Astrocyte (in vitro differentiated cells and primary cell): ENCODE measurements at regions not wholly inside any gene's neighbourhood (a gene's known extent, or its start where the extent isn't known, plus 50 kb on each side); places are given as distances from the start of the nearest gene placed in this dataset.

Source experiments
- DNase-seq: peaks from one replicate; pipeline ENCODE4 v3.0.0-alpha.2; 2010; ENCODE audit warnings: low read depth
- FAIRE-seq: peaks from 2 replicates; lab custom pipeline; 2011; peaks lifted over from hg19 to GRCh38; lab: Jason Lieb, UNC
- H2AFZ ChIP-seq: 2 replicates; pipeline ENCODE4 v1.6.0; 2012; ENCODE audit warnings: low read depth, low read length, inconsistent platforms
- H3K27ac ChIP-seq: 2 replicates; pipeline ENCODE4 v1.5.1; 2011; ENCODE audit warnings: low read depth, low read length, inconsistent platforms
- H3K27me3 ChIP-seq: 2 replicates; pipeline ENCODE4 v1.6.0; 2011; ENCODE audit warnings: low read length, inconsistent platforms; ENCODE audit not compliant: insufficient read depth
- H3K36me3 ChIP-seq: 2 replicates; pipeline ENCODE4 v1.5.1; 2011; ENCODE audit warnings: low read length, inconsistent platforms; ENCODE audit not compliant: insufficient read depth
- H3K4me1 ChIP-seq: 2 replicates; pipeline ENCODE4 v1.5.1; 2011; ENCODE audit warnings: low read length, inconsistent platforms; ENCODE audit not compliant: insufficient read depth
- H3K4me2 ChIP-seq: 2 replicates; pipeline ENCODE4 v1.6.0; 2012; ENCODE audit warnings: low read length, inconsistent platforms
- H3K4me3 ChIP-seq: 2 replicates; pipeline ENCODE4 v1.5.1; 2011; ENCODE audit warnings: low read depth, mild to moderate bottlenecking, low read length, inconsistent platforms; ENCODE audit not compliant: insufficient read depth
- H3K79me2 ChIP-seq: 2 replicates; pipeline ENCODE4 v1.6.0; 2012; ENCODE audit warnings: mild to moderate bottlenecking, low read length, inconsistent platforms; ENCODE audit not compliant: insufficient read depth
- H3K9ac ChIP-seq: 2 replicates; pipeline ENCODE4 v1.6.0; 2012; ENCODE audit warnings: mild to moderate bottlenecking, low read length, inconsistent platforms
- H3K9me3 ChIP-seq: 2 replicates; pipeline ENCODE4 v1.5.1; 2012; ENCODE audit warnings: low read depth, mild to moderate bottlenecking, low read length, inconsistent platforms; ENCODE audit not compliant: insufficient read depth
- H4K20me1 ChIP-seq: 2 replicates; pipeline ENCODE4 v1.6.0; 2012; ENCODE audit warnings: low read length, inconsistent platforms; ENCODE audit not compliant: insufficient read depth
- H3K27ac Mint-ChIP-seq: one replicate; pipeline ENCODE4 v1.8.0; 2021; ENCODE audit warnings: mild to moderate bottlenecking, mixed read lengths; ENCODE audit not compliant: unreplicated experiment
- H3K27me3 Mint-ChIP-seq: one replicate; pipeline ENCODE4 v1.8.0; 2021; ENCODE audit warnings: low read depth, mixed read lengths; ENCODE audit not compliant: unreplicated experiment
- H3K36me3 Mint-ChIP-seq: one replicate; pipeline ENCODE4 v1.8.0; 2021; ENCODE audit warnings: low read depth, mixed read lengths; ENCODE audit not compliant: unreplicated experiment
- H3K4me1 Mint-ChIP-seq: one replicate; pipeline ENCODE4 v1.8.0; 2021; ENCODE audit warnings: low read depth, mixed read lengths; ENCODE audit not compliant: unreplicated experiment
- H3K4me3 Mint-ChIP-seq: one replicate; pipeline ENCODE4 v1.8.0; 2021; ENCODE audit warnings: mild to moderate bottlenecking, moderate library complexity, mixed read lengths; ENCODE audit not compliant: unreplicated experiment
- H3K9me3 Mint-ChIP-seq: one replicate; pipeline ENCODE4 v1.8.0; 2021; ENCODE audit warnings: mild to moderate bottlenecking, mixed read lengths; ENCODE audit not compliant: unreplicated experiment
- EZH2 ChIP-seq: IDR thresholded peaks from 2 replicates; pipeline ENCODE4 v1.6.1; 2012; ENCODE audit warnings: mild to moderate bottlenecking, low read length, inconsistent platforms; ENCODE audit not compliant: insufficient read depth
- TF ChIP-seq, protein P1 (sequence below): IDR thresholded peaks from 2 replicates; pipeline ENCODE4 v1.5.1; 2011; ENCODE audit warnings: low read depth, mild to moderate bottlenecking, inconsistent platforms, low read length, moderate library complexity; ENCODE audit not compliant: insufficient read depth

DNA sequence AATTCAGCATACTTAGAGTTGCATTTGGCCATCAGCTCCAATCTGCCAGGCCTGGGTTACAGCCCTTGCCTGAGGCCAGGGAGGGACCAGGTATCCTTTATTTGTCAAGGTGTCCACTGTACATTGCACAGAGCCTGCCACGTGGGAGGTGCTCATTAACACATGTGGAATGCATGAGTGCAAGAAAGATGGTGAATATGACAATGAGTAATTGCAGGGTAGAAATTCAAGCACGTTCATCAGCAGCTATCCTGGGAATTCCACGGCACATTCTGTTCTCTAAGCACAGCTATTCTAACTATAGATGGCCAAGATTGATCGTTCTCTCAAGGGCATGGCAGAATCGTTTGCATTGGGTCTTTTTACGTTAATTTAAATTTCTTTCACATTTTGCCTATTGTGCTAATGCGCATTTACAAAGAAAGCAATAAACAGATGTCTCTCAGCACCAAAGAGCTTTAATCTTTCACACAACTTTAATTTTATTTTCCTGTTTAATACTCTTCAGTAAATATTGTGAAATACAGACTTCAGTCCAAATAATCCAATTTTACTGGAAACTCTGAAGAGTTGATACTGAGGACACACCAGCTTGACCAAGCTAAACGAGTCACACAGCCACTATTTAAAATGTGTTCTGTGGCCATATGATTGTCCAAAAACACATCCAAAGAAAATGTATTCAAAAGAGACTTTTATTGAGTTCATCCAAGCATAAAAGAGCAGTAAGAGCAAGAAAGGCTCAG, 1025.7 kb upstream of the TMEM132C start:
- no peak overlapping the region for H3K4me3 Mint-ChIP-seq
- H3K4me1 Mint-ChIP-seq, result no peaks in the 10 kb centered on the region
- Histone ChIP-seq H3K4me2 (no peak overlapping the region), H3K36me3 (no peaks in the 10 kb centered on the region), H4K20me1 (no peaks in the 10 kb centered on the region), H3K27ac (no peak overlapping the region), H2AFZ (no peak overlapping the region), H3K79me2 (no peaks in the 10 kb centered on the region), H3K4me3 (no peak overlapping the region), H3K9ac (no peak overlapping the region), H3K4me1 (no peaks in the 10 kb centered on the region), H3K27me3 (no peaks in the 10 kb centered on the region), H3K9me3 (no peaks in the 10 kb centered on the region)
- TF ChIP-seq EZH2, result no peak
- TF ChIP-seq, protein P1, sequence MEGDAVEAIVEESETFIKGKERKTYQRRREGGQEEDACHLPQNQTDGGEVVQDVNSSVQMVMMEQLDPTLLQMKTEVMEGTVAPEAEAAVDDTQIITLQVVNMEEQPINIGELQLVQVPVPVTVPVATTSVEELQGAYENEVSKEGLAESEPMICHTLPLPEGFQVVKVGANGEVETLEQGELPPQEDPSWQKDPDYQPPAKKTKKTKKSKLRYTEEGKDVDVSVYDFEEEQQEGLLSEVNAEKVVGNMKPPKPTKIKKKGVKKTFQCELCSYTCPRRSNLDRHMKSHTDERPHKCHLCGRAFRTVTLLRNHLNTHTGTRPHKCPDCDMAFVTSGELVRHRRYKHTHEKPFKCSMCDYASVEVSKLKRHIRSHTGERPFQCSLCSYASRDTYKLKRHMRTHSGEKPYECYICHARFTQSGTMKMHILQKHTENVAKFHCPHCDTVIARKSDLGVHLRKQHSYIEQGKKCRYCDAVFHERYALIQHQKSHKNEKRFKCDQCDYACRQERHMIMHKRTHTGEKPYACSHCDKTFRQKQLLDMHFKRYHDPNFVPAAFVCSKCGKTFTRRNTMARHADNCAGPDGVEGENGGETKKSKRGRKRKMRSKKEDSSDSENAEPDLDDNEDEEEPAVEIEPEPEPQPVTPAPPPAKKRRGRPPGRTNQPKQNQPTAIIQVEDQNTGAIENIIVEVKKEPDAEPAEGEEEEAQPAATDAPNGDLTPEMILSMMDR, result no peak
- H3K27ac Mint-ChIP-seq, result no peak overlapping the region
- no peaks in the 10 kb centered on the region for H3K27me3 Mint-ChIP-seq
- H3K36me3 Mint-ChIP-seq, result no peaks in the 10 kb centered on the region
- FAIRE-seq (no peak), DNase-seq (peak; percentile 87)
- peaks cover 7% of the 10 kb centered on the region for H3K9me3 Mint-ChIP-seq

DNA sequence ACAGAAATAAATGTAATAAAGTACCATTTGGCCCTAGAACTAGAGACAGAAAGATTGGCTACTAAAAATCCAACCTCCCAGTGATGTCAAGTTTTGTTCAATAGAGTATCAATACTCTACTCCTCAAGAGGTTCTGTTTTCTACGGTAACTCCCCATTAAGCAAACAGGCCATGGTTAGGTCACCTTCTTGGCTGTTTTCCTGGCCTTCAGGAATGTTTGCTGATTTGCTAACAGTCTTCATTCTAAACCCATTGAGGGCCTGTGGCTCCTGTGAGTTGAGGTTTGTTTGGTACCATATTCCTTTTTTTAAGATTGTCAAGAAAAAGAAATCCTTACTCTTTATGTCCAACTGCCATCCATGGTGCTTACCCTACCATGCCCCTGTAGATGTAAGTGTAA, 1022.0 kb upstream of the TMEM132C start:
- no peaks in the 10 kb centered on the region for H3K27me3 ChIP-seq
- FAIRE-seq (peak; percentile 29), DNase-seq (peak; percentile 37)
- H3K4me1 Mint-ChIP-seq, result no peaks in the 10 kb centered on the region
- no peak overlapping the region for H3K4me3 ChIP-seq
- no peaks in the 10 kb centered on the region for H3K4me1 ChIP-seq
- no peak for TF ChIP-seq EZH2
- TF ChIP-seq, protein P1, result no peak
- H3K27ac Mint-ChIP-seq, result no peak overlapping the region
- H3K36me3 Mint-ChIP-seq, result no peaks in the 10 kb centered on the region
- H3K9me3 ChIP-seq, result no peaks in the 10 kb centered on the region
- H4K20me1 ChIP-seq, result no peaks in the 10 kb centered on the region
- no peaks in the 10 kb centered on the region for H3K27me3 Mint-ChIP-seq
- no peaks in the 10 kb centered on the region for H3K36me3 ChIP-seq
- H3K9ac ChIP-seq, result no peak overlapping the region
- no peak overlapping the region for H3K4me2 ChIP-seq
- H3K27ac ChIP-seq, result no peak overlapping the region
- H3K79me2 ChIP-seq, result no peaks in the 10 kb centered on the region
- H3K4me3 Mint-ChIP-seq, result no peak overlapping the region
- H3K9me3 Mint-ChIP-seq, result peaks cover 9% of the 10 kb centered on the region
- no peak overlapping the region for H2AFZ ChIP-seq

DNA sequence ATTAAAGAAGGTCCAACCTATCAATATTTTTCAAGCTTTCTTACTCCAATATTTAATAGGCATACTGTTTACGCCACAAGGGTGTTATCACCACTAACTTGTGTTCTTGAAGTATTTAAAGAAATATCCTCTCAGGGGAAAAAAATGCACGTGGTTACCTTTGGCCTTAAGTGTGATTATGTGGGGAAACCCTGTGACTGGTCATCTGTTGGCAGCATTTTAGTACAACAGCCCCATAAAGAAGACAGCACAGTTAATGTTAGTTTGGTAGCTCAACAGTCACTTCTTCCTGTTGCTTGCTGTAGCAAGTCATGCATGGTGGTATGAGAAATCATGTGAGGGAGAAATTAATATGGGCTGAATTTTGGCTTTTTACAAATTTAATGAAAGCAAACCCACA, 1021.5 kb upstream of the TMEM132C start:
- TF ChIP-seq EZH2, result no peak
- TF ChIP-seq, protein P1, result no peak
- no peaks in the 10 kb centered on the region for H4K20me1 ChIP-seq
- H3K36me3 ChIP-seq, result no peaks in the 10 kb centered on the region
- Mint-ChIP-seq H3K27ac (no peak overlapping the region), H3K27me3 (no peaks in the 10 kb centered on the region), H3K4me1 (no peaks in the 10 kb centered on the region), H3K4me3 (no peak overlapping the region), H3K36me3 (no peaks in the 10 kb centered on the region), H3K9me3 (peaks cover 9% of the 10 kb centered on the region)
- H3K4me2 ChIP-seq, result no peak overlapping the region
- H3K4me3 ChIP-seq, result no peak overlapping the region
- H3K27ac ChIP-seq, result no peak overlapping the region
- H3K9ac ChIP-seq, result no peak overlapping the region
- H3K9me3 ChIP-seq, result no peaks in the 10 kb centered on the region
- H3K27me3 ChIP-seq, result no peaks in the 10 kb centered on the region
- FAIRE-seq (no peak), DNase-seq (peak; percentile 57)
- no peaks in the 10 kb centered on the region for H3K4me1 ChIP-seq
- no peaks in the 10 kb centered on the region for H3K79me2 ChIP-seq
- H2AFZ ChIP-seq, result no peak overlapping the region
